Motor neuron (in vitro differentiated cells): ENCODE measurements at regions not wholly inside any gene's neighbourhood (a gene's known extent, or its start where the extent isn't known, plus 50 kb on each side); places are given as distances from the start of the nearest gene placed in this dataset.

Source experiments
- ATAC-seq, 8 experiments: fragments of 200-7000 bp; cut with Tn5 transposase; replicated peaks in 6 of 8; 2 replicates each; pipeline ENCODE4 v1.8.0; 2021; ENCODE audit warnings: mild to moderate bottlenecking in 8 of 8, moderate library complexity in 8 of 8
- H3K27ac ChIP-seq, 2 donors: fragments of 250-450 bp; sonication (Bioruptor Pico); 2 replicates each; pipeline ENCODE4 v1.9.0; 2021; ENCODE audit warnings: antibody characterized with exemption in 2 of 2, mild to moderate bottlenecking in 2 of 2, moderate library complexity in 1 of 2
- H3K4me1 ChIP-seq, 2 donors: fragments of 250-450 bp; sonication (Bioruptor Pico); replicated peaks in 1 of 2; 2 replicates each; pipeline ENCODE4 v1.6.1; 2021; ENCODE audit warnings: antibody characterized with exemption in 2 of 2, mild to moderate bottlenecking in 2 of 2, moderate library complexity in 1 of 2
- H3K4me3 ChIP-seq, 5 donors: fragments of 250-450 bp; sonication (Bioruptor Pico); 2 replicates each; pipeline ENCODE4 v1.9.0; 2021; ENCODE audit warnings: antibody characterized with exemption in 5 of 5, mild to moderate bottlenecking in 5 of 5, moderate library complexity in 4 of 5
- WGBS, 10 experiments: fragments of 450-650 bp; shearing (Covaris generic); methylation state at CpG; one replicate each; pipeline ENCODE4 v1.0.0; 2022; 5-methylcytosine and 5-hydroxymethylcytosine counted together
- in situ Hi-C, 9 experiments: fragments of 400-800 bp; cut with MboI; loops; one replicate each; pipeline ENCODE4 v1.15.0; 2021; ENCODE audit warnings: low sequenced_read_pairs in 9 of 9, low pct_unique_long_range_greater_than_20kb in 2 of 9; ENCODE audit not compliant: unreplicated experiment in 9 of 9

DNA sequence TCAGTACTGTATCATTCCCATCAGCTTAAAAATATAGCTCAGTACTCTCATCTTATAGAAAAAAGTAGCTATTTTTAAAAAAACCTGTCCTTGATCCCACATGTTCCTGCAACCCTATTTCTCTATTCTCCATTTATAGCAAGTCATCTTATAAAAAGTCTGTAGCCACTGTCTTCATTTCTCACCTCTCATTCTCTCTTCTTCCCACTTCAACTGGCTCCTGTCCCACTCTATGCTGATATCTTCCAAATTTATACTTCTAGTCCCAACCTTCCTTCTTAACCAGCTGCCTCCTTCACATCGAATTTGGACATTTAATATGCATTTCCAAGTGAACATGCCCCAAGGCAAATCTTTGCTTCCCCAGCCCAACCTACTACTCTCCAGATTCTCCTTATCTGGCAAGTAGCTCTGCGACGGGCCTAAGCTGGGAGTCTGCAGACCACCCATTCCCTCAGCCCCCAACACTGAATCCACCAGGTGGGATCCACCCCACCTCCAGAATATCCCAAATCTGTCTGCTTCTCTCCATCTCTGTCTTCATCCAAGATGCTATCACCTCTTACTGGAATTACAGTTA, 52.0 kb upstream of the TANC2 start:
- Histone ChIP-seq H3K4me1 (peaks cover 7 to 8% of the 10 kb centered on the region in 2 donors), H3K27ac (no peak overlapping the region), H3K4me3 (no peak overlapping the region)
- in situ Hi-C loops, result no loop called here
- 0 to 100% (median 80%) methylated on average over 1 to 3 of the region's 3 CpGs; no CpG with 5 or more reads in 1 of the 10 experiments for WGBS, 10 experiments
- peak in 3 of 8 experiments; percentile 11 to 52 (median 14) for ATAC-seq

GRCh38 chr17:62912363-62912762, 53.7 kb upstream of the TANC2 start:
- no peak overlapping the region for H3K27ac ChIP-seq
- in situ Hi-C loops, result no loop called here
- whole genome bisulfite sequencing, 10 experiments, result 69 to 100% (median 86%) methylated on average over 2 to 4 of the region's 4 CpGs
- ATAC-seq, result no peak
- H3K4me3 ChIP-seq, result no peak overlapping the region
- H3K4me1 ChIP-seq, result peaks cover 7% of the 10 kb centered on the region in 2 donors

GRCh38 chr17:62911114-62911513, 54.9 kb upstream of the TANC2 start:
- Histone ChIP-seq H3K4me1 (no peaks in the 10 kb centered on the region), H3K27ac (no peak overlapping the region), H3K4me3 (no peak overlapping the region)
- in situ Hi-C loops, result no loop called here
- 0 to 100% (median 84%) methylated on average over 1 to 3 of the region's 3 CpGs; no CpG with 5 or more reads in 4 of the 10 experiments for WGBS, 10 experiments
- ATAC-seq, result peak in 1 of 8 experiments; percentile 40

DNA sequence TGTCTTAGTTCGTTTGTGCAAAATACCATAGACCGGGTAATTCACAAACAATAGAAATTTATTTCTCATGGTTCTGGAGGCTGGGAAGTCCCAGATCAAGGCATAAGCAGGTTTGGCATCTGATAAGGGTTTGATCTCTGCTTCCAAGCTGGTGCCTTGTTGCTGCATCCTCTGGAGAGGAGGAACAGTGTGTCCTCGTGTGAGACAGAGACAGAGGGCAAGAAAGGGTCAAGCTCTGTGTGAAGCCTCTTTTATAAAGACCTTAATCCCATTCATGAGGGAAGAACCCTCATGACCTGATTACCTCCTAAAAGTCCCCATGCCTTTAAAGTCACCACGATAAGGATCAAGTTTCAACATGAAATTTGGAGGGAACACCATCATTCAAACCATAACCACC, 55.8 kb upstream of the TANC2 start:
- Histone ChIP-seq H3K27ac (no peak overlapping the region), H3K4me1 (no peaks in the 10 kb centered on the region), H3K4me3 (no peak overlapping the region)
- no peak for ATAC-seq
- in situ Hi-C loops, result no loop called here
- 0 to 46% (median 40%) methylated on average over 1 to 4 of the region's 4 CpGs; no CpG with 5 or more reads in 1 of the 10 experiments for WGBS, 10 experiments

GRCh38 chr17:62907961-62908360, 58.1 kb upstream of the TANC2 start:
- Histone ChIP-seq H3K4me1 (no peaks in the 10 kb centered on the region), H3K27ac (no peak overlapping the region), H3K4me3 (no peak overlapping the region)
- WGBS, 10 experiments, result 17 to 100% (median 98%) methylated on average over 1 to 4 of the region's 4 CpGs; no CpG with 5 or more reads in 4 of the 10 experiments
- in situ Hi-C loops, result no loop called here
- ATAC-seq, result no peak

DNA sequence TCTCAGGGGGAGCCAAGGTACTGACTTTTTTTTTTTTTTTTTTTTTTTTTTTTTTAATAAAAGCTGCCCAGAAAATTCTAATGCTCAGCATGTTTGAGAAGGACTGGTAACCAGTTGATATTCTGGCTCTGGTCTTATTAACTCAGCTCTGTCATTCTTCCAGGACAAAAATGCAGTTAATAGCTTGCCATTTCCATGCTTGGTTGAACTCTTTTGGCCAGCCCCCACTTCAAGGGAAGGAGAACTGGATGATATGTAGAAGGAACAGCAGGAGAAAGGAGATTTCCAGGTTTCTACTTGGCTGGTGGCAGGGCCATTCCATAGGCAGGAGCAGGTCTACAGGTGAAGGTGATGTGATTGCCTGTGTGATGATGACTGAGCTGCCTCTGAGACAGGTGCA, 59.2 kb upstream of the TANC2 start:
- no peak for ATAC-seq
- H3K27ac ChIP-seq, result no peak overlapping the region
- H3K4me3 ChIP-seq, result no peak overlapping the region
- peaks cover 0 to 5% of the 10 kb centered on the region in 2 donors for H3K4me1 ChIP-seq
- in situ Hi-C loops, result no loop called here

GRCh38 chr17:62905233-62905632, 60.8 kb upstream of the TANC2 start:
- Histone ChIP-seq H3K27ac (no peak overlapping the region), H3K4me3 (no peak overlapping the region), H3K4me1 (peaks cover 0 to 5% of the 10 kb centered on the region in 2 donors)
- no peak for ATAC-seq
- WGBS, 10 experiments, result 56 to 100% (median 91%) methylated on average over 1 to 4 of the region's 4 CpGs; no CpG with 5 or more reads in 4 of the 10 experiments
- in situ Hi-C loops, result no loop called here

- in situ Hi-C loops, result no loop called here
- Histone ChIP-seq H3K27ac (no peak overlapping the region), H3K4me1 (peaks cover 0 to 5% of the 10 kb centered on the region in 2 donors), H3K4me3 (no peak overlapping the region)
- WGBS, 10 experiments, result 4 to 86% (median 72%) methylated on average over 1 to 4 of the region's 5 CpGs; no CpG with 5 or more reads in 2 of the 10 experiments
- ATAC-seq, result peak; percentile 27 to 81 (median 46)
Measured at GRCh38 chr17:62902531-62903220, 63.4 kb upstream of the TANC2 start.

- ATAC-seq, result no peak
- Histone ChIP-seq H3K4me1 (peaks cover 0 to 5% of the 10 kb centered on the region in 2 donors), H3K4me3 (no peak overlapping the region), H3K27ac (no peak overlapping the region)
- WGBS, 10 experiments, result 84 to 100% (median 100%) methylated on average over 1 to 7 of the region's 8 CpGs; no CpG with 5 or more reads in 1 of the 10 experiments
- in situ Hi-C loops, result no loop called here
Measured at GRCh38 chr17:62901544-62901943, 64.5 kb upstream of the TANC2 start.

DNA sequence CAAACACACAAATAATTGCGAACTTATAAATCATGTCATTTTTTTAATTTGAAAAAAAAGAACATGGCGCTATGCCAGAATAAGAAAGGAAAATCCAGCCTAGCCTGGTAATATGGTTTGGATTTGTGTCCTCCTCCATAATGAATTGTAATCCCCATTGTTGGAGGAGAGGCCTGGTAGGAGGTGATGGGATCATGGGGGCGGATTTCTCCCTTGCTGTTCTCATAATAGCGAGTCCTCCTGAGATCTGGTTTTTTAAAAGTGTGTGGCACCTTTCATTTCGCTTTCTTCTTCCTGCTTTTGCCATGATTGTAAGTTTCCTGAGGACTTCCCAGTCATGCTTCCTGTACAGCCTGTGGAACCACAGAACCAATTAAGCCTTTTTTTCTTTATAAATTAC, 65.9 kb upstream of the TANC2 start:
- no peak for ATAC-seq
- in situ Hi-C loops, result no loop called here
- no peak overlapping the region for H3K4me3 ChIP-seq
- no peak overlapping the region for H3K27ac ChIP-seq
- H3K4me1 ChIP-seq, result peaks cover 0 to 5% of the 10 kb centered on the region in 2 donors
- 82 to 100% (median 93%) methylated on average over 1 to 5 of the region's 5 CpGs; no CpG with 5 or more reads in 1 of the 10 experiments for WGBS, 10 experiments

DNA sequence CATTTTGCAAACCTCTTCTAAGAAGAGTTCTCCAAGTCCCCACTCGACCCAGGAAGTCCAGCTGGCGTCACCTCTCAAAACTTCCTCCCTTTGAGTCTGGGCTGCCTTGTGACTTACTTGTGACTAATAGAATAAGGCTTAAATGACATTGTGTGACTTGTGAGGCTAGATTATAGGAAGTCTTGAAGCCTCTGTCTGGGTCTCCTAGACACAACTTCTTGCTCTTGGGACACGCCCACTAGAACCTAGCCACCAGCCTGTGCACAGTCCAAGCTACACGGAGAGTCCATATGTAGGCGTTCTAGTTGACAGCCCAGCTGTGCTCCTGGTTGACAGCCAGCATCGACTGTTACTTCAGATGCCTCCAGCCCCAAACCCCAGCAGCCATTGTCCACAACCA, 66.7 kb upstream of the TANC2 start:
- in situ Hi-C loops, result no loop called here
- no peak overlapping the region for H3K27ac ChIP-seq
- peaks cover 0 to 5% of the 10 kb centered on the region in 2 donors for H3K4me1 ChIP-seq
- 40 to 100% (median 74%) methylated on average over 1 to 4 of the region's 6 CpGs; no CpG with 5 or more reads in 4 of the 10 experiments for WGBS, 10 experiments
- no peak for ATAC-seq
- H3K4me3 ChIP-seq, result no peak overlapping the region

DNA sequence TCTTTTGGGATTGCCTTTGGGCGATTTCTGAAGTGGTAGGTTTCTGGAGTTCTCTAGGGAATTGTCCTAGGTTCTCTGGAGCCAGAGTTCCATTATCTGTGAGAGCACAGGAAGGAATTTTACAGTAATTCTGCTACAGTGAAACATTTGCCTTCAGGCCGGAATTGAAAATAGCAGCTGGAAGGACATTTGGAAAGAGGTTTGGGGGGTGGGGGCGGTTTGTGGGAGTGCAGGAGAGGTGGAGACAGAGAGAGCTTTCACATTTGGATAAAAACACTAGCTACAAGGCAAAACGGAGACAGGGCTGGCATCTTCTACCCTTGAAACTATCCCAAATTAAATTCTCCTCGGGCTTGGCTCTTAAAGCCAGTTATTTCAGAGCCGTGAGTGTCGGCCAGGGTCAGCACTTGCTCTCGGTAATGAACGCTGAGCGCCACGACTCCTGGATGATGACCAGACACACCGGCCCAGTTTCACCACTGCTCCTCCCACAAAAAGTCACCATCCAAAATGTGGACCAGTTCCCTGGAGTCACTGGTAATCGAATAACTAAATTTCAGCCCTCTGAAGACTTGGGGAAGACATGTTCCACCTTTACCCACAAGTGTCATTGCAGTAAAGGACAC, 67.7 kb upstream of the TANC2 start:
- WGBS, 10 experiments, result 11 to 100% (median 86%) methylated on average over 1 to 10 of the region's 13 CpGs; no CpG with 5 or more reads in 2 of the 10 experiments
- no peak overlapping the region for H3K27ac ChIP-seq
- in situ Hi-C loops, result no loop called here
- no peak overlapping the region for H3K4me3 ChIP-seq
- H3K4me1 ChIP-seq, result peaks cover 0 to 6% of the 10 kb centered on the region in 2 donors
- ATAC-seq, result peak in 2 of 8 experiments; percentile 41

GRCh38 chr17:62897706-62898105, 68.3 kb upstream of the TANC2 start:
- no peak overlapping the region for H3K27ac ChIP-seq
- no peak for ATAC-seq
- 25 to 100% (median 75%) methylated on average over 1 to 2 of the region's 2 CpGs; no CpG with 5 or more reads in 1 of the 10 experiments for WGBS, 10 experiments
- no peak overlapping the region for H3K4me3 ChIP-seq
- peaks cover 4 to 12% of the 10 kb centered on the region in 2 donors for H3K4me1 ChIP-seq
- in situ Hi-C loops, result no loop called here
